HG03342 (cell line): ENCODE measurements at regions not wholly inside any gene's neighbourhood (a gene's known extent, or its start where the extent isn't known, plus 50 kb on each side); places are given as distances from the start of the nearest gene placed in this dataset.
"Not testable (repeated sequence)": the region's sequence is repeated elsewhere in the genome, so short reads cannot be mapped to it uniquely, and the experiment has no call there.

Experiments
- ATAC-seq: cut with Tn5 transposase; IDR thresholded peaks from one replicate; pipeline ENCODE4 v1.9.1; 2021; ENCODE audit warnings: mild to moderate bottlenecking, moderate library complexity; ENCODE audit not compliant: unreplicated experiment

GRCh38 chr1:90357995-90358394 is 359.1 kb downstream of the BARHL2 start:
- no peak for ATAC-seq

DNA sequence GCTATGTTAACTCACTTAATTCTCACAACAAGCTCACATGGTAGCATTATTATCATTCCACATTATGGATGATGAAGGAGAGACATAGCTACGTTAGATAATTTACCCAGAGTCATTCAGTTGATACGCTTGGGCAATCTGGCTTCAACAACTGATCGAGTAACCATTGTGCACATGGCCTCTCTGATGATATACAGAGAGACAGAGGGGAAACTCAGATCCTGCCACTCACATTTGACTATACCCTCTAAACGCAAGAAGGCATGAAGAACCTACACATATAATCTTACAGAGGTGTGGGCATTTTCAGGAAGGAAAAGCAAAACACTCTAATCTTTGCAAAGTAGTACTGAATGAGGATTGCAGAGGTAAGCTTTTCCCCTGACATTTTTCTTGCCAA is 360.1 kb downstream of the BARHL2 start:
- ATAC-seq = no peak

DNA sequence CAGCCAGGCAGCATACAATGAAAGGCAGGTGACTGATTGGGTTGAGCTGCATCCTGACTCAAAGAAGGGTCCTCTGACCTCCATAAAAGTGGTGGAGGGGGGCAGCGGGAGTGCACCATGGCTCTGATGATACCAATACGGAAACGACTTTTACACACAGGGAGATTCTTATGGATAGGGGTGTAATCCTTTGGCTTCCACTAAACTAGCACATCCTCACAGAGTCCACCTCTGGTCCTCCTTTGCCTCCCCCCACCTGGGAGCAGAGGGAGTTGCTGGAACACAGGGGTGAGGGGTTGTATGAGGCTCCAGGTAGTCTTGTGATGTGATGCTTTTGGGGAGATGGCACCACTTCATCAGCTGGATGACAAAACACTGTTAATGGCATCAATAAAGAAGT is 361.0 kb downstream of the BARHL2 start:
- ATAC-seq = no peak

DNA sequence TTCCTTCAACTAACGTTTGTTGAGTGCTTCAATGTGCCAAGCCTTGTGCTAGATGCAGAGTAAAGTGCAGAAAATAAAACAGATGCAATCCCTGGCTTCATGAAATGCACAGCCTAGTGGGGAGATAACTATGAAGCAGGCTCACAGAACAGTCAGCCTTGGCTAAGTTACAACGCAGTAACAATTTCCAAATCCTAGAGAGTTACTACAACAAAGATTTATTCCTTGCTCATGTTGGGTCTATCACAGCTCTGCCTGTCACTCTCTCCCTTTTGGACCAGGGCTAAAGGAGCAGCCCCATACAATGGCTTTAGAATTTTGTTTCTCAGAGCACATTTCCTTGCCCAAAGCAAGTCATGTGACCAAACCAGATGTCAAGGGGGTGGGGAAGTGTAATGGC is 359.8 kb downstream of the ZNF326 start:
- ATAC-seq = no peak

DNA sequence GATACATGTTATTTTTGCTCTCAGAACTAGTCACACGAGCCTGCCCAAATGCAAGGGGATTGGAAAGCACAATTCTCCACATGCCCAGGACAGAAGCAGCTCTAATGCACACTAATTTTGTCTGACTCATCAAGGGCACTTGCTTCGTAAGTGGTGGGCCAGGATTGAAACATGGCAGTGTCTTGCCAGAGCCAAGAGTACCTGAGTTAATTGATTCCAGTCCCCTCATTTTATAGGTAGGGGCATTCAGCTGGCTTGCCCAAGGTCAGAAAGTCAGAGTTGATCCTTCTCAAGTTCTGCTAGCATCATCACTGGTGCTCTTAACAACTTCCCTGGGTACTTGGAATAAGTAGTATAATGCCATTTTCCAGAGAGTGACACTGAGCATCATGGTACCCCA is 356.1 kb downstream of the ZNF326 start:
- ATAC-seq = no peak

DNA sequence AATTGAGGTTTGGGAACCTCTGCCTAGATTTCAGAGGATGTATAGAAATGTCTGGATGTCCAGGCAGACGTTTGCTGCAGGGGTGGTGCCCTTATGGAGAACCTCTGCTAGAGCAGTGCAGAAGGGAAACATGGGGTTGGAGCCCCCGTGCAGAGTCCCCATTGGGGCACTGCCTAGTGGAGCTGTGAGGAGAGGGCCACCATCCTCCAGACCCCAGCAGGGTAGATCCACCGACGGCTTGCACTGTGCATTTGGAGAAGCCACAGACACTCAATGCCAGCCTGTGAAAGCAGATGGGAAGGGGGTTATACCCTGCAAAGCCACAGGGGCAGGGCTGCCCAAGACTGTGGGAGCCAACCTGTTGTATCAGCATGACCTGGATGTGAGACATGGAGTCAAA is 354.6 kb downstream of the ZNF326 start:
- ATAC-seq = no peak

- no peak for ATAC-seq
Measured at GRCh38 chr1:90348934-90349333, 354.0 kb downstream of the ZNF326 start.

- ATAC-seq = not testable (repeated sequence)
Measured at GRCh38 chr1:90348459-90348858, 353.5 kb downstream of the ZNF326 start.

DNA sequence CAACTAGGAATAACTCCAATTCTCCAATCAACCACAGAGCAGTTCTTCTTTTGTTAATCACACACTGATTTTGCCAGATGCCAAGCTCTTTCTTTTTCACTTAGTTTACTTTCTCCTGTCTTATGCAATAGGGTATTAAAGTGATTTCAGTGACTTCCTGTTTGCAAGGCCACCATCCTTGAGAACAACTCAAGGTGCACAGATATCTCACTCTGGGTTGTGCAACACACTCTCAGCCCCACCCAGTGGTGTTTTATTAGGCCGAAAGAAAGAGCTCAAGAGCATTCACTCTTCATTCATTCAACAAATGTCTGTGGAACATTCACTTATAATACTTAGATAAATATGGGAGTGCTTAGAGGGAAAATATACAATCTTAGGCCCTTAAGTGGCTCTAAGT is 352.5 kb downstream of the ZNF326 start:
- ATAC-seq = no peak

DNA sequence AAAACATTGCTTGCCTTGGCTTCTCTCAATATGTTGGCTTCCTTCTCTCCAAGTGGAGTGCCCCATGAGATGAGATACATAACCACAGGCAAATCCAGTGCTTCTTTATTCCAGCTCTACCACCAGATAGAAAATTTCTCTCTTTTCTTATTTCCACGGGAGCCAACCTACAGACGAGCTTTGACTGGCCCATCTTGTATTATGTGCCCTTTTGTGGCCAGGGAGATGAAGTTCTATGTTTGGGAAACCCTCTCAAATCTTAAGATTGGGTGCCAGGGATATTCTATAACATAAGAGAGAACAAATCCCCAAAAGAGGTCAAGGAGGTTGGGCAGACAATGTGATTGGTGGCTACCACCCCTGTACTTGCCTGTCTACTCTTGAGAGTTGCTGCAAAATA is 351.8 kb downstream of the ZNF326 start:
- no peak for ATAC-seq

DNA sequence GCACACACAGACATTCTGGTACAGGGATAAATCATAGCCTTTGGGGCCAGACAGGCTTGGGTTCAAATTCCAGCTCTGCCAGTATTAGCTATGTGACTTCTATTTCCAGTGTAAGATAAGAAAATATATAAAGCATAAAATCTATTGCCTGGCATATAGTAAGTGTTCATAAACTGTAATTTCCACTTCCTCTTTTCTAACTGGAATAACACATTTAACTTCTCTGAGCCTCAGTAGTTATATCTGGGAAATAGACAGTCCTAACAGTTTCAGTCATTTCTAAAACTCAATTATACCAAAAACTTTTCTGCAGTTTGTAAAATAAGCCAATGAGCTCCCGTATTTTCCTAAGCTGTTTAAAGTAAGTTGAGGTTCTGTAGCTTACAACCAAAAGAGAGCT is 351.4 kb downstream of the ZNF326 start:
- ATAC-seq = no peak

GRCh38 chr1:90344963-90345730 is 350.2 kb downstream of the ZNF326 start:
- no peak for ATAC-seq

GRCh38 chr1:90341516-90341915 is 346.6 kb downstream of the ZNF326 start:
- no peak for ATAC-seq

GRCh38 chr1:90340606-90341005 is 345.7 kb downstream of the ZNF326 start:
- no peak for ATAC-seq

GRCh38 chr1:90339811-90340210 is 344.9 kb downstream of the ZNF326 start:
- no peak for ATAC-seq

GRCh38 chr1:90336552-90337324 is 341.8 kb downstream of the ZNF326 start:
- ATAC-seq = no peak

- no peak for ATAC-seq
Measured at GRCh38 chr1:90335558-90335957, 340.6 kb downstream of the ZNF326 start.

DNA sequence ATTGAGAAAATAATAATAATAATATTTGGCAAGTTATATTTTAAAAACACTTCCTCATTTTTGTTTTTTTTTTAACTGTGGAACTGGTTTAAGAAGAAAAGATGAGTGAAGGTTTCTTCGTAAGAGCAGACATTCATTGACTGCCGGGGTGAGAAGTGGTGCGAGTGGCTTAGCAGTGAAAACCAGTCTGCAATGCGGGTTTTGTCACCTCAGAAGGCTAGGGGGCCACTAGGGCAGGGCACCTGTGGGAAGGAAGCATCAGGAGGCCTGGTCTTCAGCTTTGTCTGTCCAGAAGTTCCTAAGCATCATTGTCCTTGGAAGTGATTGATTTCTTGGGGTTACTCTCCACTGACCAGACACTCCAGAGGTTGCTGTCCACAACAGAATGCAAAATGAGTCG is 339.2 kb downstream of the ZNF326 start:
- no peak for ATAC-seq

- ATAC-seq = no peak
Measured at GRCh38 chr1:90325168-90325567, 330.3 kb downstream of the ZNF326 start.

DNA sequence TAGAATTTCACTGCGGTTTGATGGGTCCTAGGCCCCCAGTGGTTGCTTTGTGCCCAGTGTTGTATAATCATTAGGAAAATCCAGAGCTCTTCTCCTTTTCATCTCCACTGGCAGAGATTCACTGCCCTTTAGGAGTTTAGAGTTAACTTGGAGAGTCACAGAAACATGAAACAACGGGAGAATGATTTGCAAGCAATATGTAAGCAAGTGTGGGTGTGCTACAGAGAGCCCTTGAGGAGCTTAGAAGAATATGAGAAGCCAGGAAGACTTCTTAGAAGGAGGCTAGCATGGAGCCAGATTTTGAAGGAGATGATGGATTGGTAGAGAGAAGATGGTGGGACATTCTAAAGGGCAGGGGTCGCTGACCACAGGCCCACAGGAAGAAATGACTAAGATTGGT is 327.3 kb downstream of the ZNF326 start:
- no peak for ATAC-seq

DNA sequence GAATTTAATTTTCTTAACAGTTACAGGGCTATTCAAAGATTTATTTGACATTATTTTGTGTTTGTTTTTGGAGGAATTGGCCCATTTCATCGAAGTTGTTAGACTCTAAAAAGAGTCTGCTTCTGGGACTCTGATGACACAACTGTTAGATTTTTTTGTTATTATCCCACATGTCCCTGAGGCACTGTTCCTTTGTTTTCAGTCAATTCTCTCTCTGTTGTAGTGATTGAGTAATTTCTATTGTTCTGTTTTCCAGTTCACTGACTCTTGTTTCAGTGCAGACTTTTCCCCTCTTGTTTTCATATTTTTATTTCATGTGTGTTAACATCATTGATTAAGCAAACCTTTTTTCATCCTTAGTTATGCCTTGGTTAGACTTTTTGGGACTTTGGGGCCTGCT is 325.0 kb downstream of the ZNF326 start:
- no peak for ATAC-seq

GRCh38 chr1:90318431-90318830 is 323.5 kb downstream of the ZNF326 start:
- no peak for ATAC-seq
